Neural crest cell (in vitro differentiated cells): ENCODE measurements at regions not wholly inside any gene's neighbourhood (a gene's known extent, or its start where the extent isn't known, plus 50 kb on each side); places are given as distances from the start of the nearest gene placed in this dataset.
"Not testable (repeated sequence)": the region's sequence is repeated elsewhere in the genome, so short reads cannot be mapped to it uniquely, and the experiment has no call there.

Experiments
- DNase-seq: peaks from one replicate; pipeline ENCODE4 v3.0.0; 2021; ENCODE audit warnings: low read depth, mixed read lengths, low spot score
- H3K27ac Mint-ChIP-seq: one replicate; pipeline ENCODE4 v1.8.0; 2021; ENCODE audit warnings: mild to moderate bottlenecking, mixed read lengths; ENCODE audit not compliant: unreplicated experiment
- H3K27me3 Mint-ChIP-seq: 2 replicates; pipeline ENCODE4 v1.8.0; 2021; ENCODE audit warnings: low read depth, mild to moderate bottlenecking, mixed read lengths
- H3K36me3 Mint-ChIP-seq: 2 replicates; pipeline ENCODE4 v1.8.0; 2021; ENCODE audit warnings: low read depth, mild to moderate bottlenecking, mixed read lengths
- H3K4me1 Mint-ChIP-seq: 2 replicates; pipeline ENCODE4 v1.8.0; 2021; ENCODE audit warnings: mixed read lengths
- H3K4me3 Mint-ChIP-seq: one replicate; pipeline ENCODE4 v1.8.0; 2021; ENCODE audit warnings: mild to moderate bottlenecking, mixed read lengths
- H3K9me3 Mint-ChIP-seq: 2 replicates; pipeline ENCODE4 v1.8.0; 2021; ENCODE audit warnings: mixed read lengths
- CTCF ChIP-seq: fragments of 200-600 bp; sonication (generic); conservative IDR thresholded peaks from 2 replicates; pipeline ENCODE4 v1.5.0; 2021; ENCODE audit warnings: antibody characterized with exemption, mild to moderate bottlenecking

GRCh38 chr4:38298868-38299713 is 338.9 kb downstream of the PTTG2 start:
- Mint-ChIP-seq H3K27ac (no peak overlapping the region), H3K4me1 (no peaks in the 10 kb centered on the region), H3K9me3 (peaks cover 30% of the 10 kb centered on the region), H3K4me3 (no peak overlapping the region), H3K27me3 (no peaks in the 10 kb centered on the region), H3K36me3 (peaks cover 25% of the 10 kb centered on the region)
- no peak for TF ChIP-seq CTCF
- DNase-seq = no peak

GRCh38 chr4:38302910-38303309 is 342.7 kb downstream of the PTTG2 start:
- H3K36me3 Mint-ChIP-seq = peaks cover 13% of the 10 kb centered on the region
- H3K4me3 Mint-ChIP-seq = no peak overlapping the region
- no peaks in the 10 kb centered on the region for H3K27me3 Mint-ChIP-seq
- no peak for DNase-seq
- no peak overlapping the region for H3K27ac Mint-ChIP-seq
- peaks cover 20% of the 10 kb centered on the region for H3K4me1 Mint-ChIP-seq
- H3K9me3 Mint-ChIP-seq = peaks cover 20% of the 10 kb centered on the region
- no peak for TF ChIP-seq CTCF

GRCh38 chr4:38304460-38304859 is 344.3 kb downstream of the PTTG2 start:
- H3K27ac Mint-ChIP-seq, DNase-seq, H3K36me3 Mint-ChIP-seq, H3K4me3 Mint-ChIP-seq, H3K27me3 Mint-ChIP-seq: not testable (repeated sequence)
- Mint-ChIP-seq H3K9me3 (peaks cover 14% of the 10 kb centered on the region), H3K4me1 (peaks cover 33% of the 10 kb centered on the region)

- no peak for TF ChIP-seq CTCF
- DNase-seq = no peak
- Mint-ChIP-seq H3K4me3 (no peak overlapping the region), H3K27ac (no peak overlapping the region), H3K27me3 (no peaks in the 10 kb centered on the region), H3K9me3 (peaks cover 5% of the 10 kb centered on the region), H3K4me1 (peaks cover 35% of the 10 kb centered on the region), H3K36me3 (peaks cover 7% of the 10 kb centered on the region)
Observed at GRCh38 chr4:38306482-38307071, 346.4 kb downstream of the PTTG2 start.

GRCh38 chr4:38308728-38309311 is 348.6 kb downstream of the PTTG2 start:
- Mint-ChIP-seq H3K9me3 (peaks cover 2% of the 10 kb centered on the region), H3K27ac (peak overlapping the region; percentile 93), H3K4me3 (peak overlapping the region; percentile 6), H3K4me1 (peaks cover 35% of the 10 kb centered on the region), H3K36me3 (peaks cover 2% of the 10 kb centered on the region), H3K27me3 (no peaks in the 10 kb centered on the region)
- DNase-seq = no peak
- no peak for TF ChIP-seq CTCF

GRCh38 chr4:38309471-38309870 is 349.3 kb downstream of the PTTG2 start:
- DNase-seq = no peak
- H3K36me3 Mint-ChIP-seq = peaks cover 2% of the 10 kb centered on the region
- H3K4me1 Mint-ChIP-seq = peaks cover 42% of the 10 kb centered on the region
- TF ChIP-seq CTCF = no peak
- no peak overlapping the region for H3K4me3 Mint-ChIP-seq
- H3K27ac Mint-ChIP-seq = no peak overlapping the region
- no peaks in the 10 kb centered on the region for H3K27me3 Mint-ChIP-seq
- peaks cover 2% of the 10 kb centered on the region for H3K9me3 Mint-ChIP-seq
